Right lobe of liver (tissue), 4 donors: ENCODE measurements at regions not wholly inside any gene's neighbourhood (a gene's known extent, or its start where the extent isn't known, plus 50 kb on each side); places are given as distances from the start of the nearest gene placed in this dataset.

Experiments used
- CTCF ChIP-seq, 4 donors: fragments of 200-600 bp in 3 of 4; fragments of 450-650 bp in 1 of 4; IDR thresholded peaks; one replicate each; pipeline versions ENCODE4 v1.5.1 to v1.8.0; 2016 to 2022; ENCODE audit warnings: antibody characterized with exemption in 4 of 4, mild to moderate bottlenecking in 2 of 4
- POLR2A ChIP-seq: fragments of 450-650 bp; IDR thresholded peaks from one replicate; pipeline ENCODE4 v1.6.1; 2017; ENCODE audit warnings: antibody characterized with exemption, mild to moderate bottlenecking
- donor health status: DM: no; HTN: no; CAD: no.
- donor health status: DM: no; HTN: no; CAD: no.
- donor health status: DM: no; HTN: yes; CAD: no.

GRCh38 chr9:99760421-99760820 is 61.3 kb upstream of the NR4A3 start:
- TF ChIP-seq CTCF (IDR thresholded peaks at IDR 0.05), result no peak
- TF ChIP-seq POLR2A, result no peak
